ENCODE measurements at regions not wholly inside any gene's neighbourhood (a gene's known extent, or its start where the extent isn't known, plus 50 kb on each side); places are given as distances from the start of the nearest gene placed in this dataset.

DNA sequence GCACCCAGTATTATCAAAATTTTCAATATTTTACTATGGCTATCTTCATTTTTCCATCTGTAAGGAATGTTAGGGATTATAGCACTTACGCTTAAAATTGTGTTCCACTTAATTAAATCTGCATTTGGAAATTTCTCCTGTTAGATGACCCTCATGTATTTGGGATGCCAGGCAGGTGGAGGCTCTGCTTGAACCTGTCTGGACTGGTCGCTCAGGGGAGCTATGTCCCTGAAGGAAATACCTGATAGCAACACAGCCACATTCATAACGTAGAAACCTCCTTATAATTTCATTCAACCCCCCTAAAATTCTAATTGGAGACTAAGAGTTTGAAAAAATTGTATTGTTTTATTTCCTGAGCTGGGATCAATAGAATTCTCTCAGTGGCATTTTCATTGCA lies 636.0 kb upstream of the MMS22L start:
- TF ChIP-seq CTCF (IDR thresholded peaks at IDR 0.05; ENCODE audit: low read depth, low read length, poor library complexity, severe bottlenecking) (no peak), EZH2phosphoT487 (IDR thresholded peaks at IDR 0.05; ENCODE audit: borderline replicate concordance, low read length) (no peak)
